ENCODE measurements at regions not wholly inside any gene's neighbourhood (a gene's known extent, or its start where the extent isn't known, plus 50 kb on each side); places are given as distances from the start of the nearest gene placed in this dataset.

DNA sequence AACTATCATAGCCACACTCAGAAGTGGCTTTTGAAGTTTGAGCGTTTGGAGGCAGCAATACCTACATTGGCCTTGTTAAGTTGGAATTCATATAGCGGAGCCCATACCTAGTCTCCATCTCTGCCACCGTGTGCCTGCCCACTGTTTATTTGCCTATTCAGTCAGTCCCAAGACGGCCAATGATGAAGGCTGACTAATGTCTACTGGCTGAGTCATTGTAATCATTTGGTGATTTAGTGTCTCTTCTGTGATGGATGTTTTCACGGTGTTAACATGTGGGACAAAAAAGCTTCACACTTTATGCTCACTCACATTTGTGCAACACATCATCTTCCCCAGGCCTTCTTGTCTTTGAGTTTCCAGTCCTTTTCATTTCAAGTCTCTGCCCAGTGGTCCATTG is 92.6 kb upstream of the PBX1 start:
- Mint-ChIP-seq H3K4me1 (no peaks in the 10 kb centered on the region), H3K9me3 (peaks cover 0 to 11% (median 4%) of the 10 kb centered on the region in 7 donors), H3K27me3 (no peaks in the 10 kb centered on the region), H3K36me3 (no peaks in the 10 kb centered on the region), H3K4me3 (no peak overlapping the region), H3K27ac (peak overlapping the region in 1 of 6 donors; percentile 47)
- no peak for ATAC-seq (ENCODE audit: low read depth in 2 of 2)
- DNase-seq, result no peak

DNA sequence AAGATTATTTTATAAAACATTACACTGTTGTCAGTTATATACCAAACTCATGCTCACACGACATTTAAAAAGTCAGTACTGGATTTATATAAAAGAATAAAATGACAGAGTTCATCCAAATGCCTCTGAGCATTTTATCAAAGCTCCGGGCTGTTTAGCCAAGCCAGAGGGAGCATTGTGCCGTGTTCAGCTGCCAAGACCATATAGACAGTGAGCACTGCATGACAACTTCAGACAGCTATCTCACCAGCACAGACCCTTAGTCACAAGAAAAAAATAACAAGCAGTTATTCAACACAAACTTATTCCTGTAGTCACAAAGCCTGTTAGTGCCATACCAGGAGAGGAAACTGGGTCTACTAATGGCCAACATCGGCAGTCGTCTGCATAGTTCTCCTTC is 88.0 kb upstream of the PBX1 start:
- no peaks in the 10 kb centered on the region for H3K4me1 Mint-ChIP-seq
- H3K27me3 Mint-ChIP-seq, result no peaks in the 10 kb centered on the region
- DNase-seq, result no peak
- ATAC-seq (ENCODE audit: low read depth in 2 of 2), result no peak
- no peak overlapping the region for H3K4me3 Mint-ChIP-seq
- no peaks in the 10 kb centered on the region for H3K36me3 Mint-ChIP-seq
- H3K27ac Mint-ChIP-seq, result no peak overlapping the region
- peaks cover 0 to 22% (median 4%) of the 10 kb centered on the region in 7 donors for H3K9me3 Mint-ChIP-seq

DNA sequence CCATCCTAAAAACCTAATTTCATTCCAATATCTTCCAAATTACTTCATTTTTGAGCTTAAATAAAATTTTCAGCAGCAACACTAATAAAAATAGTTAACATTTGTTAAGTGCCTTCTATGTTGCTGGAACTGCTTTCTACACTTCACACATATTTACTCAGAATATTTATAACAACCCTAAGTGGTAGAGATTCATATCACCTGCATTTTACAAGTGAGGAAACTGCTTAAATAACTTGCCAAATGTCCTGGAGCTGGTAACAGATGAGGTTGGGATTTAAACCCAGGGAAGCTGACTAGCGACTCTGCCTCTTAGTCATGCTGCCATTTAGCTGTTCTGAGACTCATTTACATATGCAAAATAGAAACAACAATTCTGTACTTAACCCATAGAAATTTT is 86.1 kb upstream of the PBX1 start:
- Mint-ChIP-seq H3K27me3 (peaks cover 0 to 4% (median 0%) of the 10 kb centered on the region in 3 donors), H3K9me3 (peaks cover 0 to 22% (median 4%) of the 10 kb centered on the region in 7 donors), H3K27ac (no peak overlapping the region), H3K4me1 (no peaks in the 10 kb centered on the region), H3K36me3 (no peaks in the 10 kb centered on the region), H3K4me3 (no peak overlapping the region)
- no peak for ATAC-seq (ENCODE audit: low read depth in 2 of 2)
- no peak for DNase-seq

DNA sequence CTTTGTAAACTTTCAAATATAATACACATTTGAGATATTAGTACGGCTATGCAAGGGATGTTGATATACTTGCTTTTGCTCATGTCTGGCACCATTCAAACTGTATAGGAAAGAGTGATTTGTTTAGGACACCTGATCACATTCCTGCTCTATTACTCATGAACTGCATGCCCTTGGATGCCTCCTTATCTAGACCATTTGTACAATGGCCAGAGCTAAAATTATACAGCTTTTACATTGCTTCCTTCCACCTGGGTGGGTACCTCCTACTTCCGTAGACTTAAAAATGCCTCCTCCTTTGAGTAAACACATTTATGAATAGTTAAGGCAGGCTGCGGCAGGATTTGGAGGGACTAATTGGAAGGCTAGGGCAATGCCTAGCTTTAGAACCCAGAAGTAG is 85.4 kb upstream of the PBX1 start:
- Mint-ChIP-seq H3K27me3 (peaks cover 0 to 6% (median 0%) of the 10 kb centered on the region in 3 donors), H3K36me3 (no peaks in the 10 kb centered on the region), H3K4me3 (no peak overlapping the region), H3K4me1 (no peaks in the 10 kb centered on the region), H3K27ac (no peak overlapping the region), H3K9me3 (peaks cover 0 to 22% (median 4%) of the 10 kb centered on the region in 7 donors)
- no peak for ATAC-seq (ENCODE audit: low read depth in 2 of 2)
- DNase-seq, result no peak

DNA sequence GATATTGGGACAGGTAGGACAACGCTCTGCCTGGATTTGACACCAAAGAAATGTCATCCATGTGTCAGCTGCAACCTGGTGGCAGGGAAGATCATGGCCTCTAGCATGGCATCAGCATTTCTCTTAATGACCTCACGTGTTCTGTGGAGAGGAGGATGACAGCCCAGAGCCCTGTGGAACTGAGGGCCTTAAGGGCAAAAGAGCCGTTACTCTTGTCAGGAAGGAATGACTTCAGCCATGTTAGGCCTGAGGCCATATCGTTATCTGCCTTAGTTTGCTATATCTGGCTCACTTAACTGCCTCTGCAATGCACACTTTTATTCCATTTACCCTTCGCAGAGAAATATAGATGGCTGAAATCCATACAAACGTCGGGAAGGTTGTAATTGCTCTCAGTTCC is 83.2 kb upstream of the PBX1 start:
- H3K4me1 Mint-ChIP-seq, result no peaks in the 10 kb centered on the region
- peaks cover 0 to 12% (median 2%) of the 10 kb centered on the region in 7 donors for H3K9me3 Mint-ChIP-seq
- DNase-seq, result no peak
- no peaks in the 10 kb centered on the region for H3K36me3 Mint-ChIP-seq
- ATAC-seq (ENCODE audit: low read depth in 2 of 2), result no peak
- peaks cover 0 to 6% (median 0%) of the 10 kb centered on the region in 3 donors for H3K27me3 Mint-ChIP-seq
- no peak overlapping the region for H3K27ac Mint-ChIP-seq
- no peak overlapping the region for H3K4me3 Mint-ChIP-seq

DNA sequence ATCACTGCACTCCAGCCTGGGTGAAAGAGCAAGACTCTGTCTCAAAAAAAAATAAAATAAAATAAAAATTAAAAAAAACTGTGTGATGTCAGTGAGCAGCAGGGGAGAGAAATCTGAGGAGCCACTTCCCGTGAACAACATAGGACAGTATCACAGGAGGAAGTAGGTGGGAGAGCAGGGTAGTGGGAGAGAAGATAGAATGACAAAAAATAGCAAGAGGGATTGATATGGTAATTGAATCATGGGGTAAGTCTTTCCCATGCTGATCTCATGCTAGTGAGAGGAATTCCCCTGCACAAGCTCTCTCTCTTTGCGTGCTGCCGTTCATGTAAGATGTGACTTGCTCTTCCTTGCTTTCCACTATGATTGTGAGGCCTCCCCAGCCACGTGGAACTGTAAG is 81.6 kb upstream of the PBX1 start:
- Mint-ChIP-seq H3K9me3 (peaks cover 0 to 5% (median 2%) of the 10 kb centered on the region in 7 donors), H3K27me3 (peaks cover 0 to 6% (median 0%) of the 10 kb centered on the region in 3 donors), H3K36me3 (no peaks in the 10 kb centered on the region), H3K4me1 (no peaks in the 10 kb centered on the region), H3K4me3 (no peak overlapping the region), H3K27ac (no peak overlapping the region)
- DNase-seq (no peak), ATAC-seq (ENCODE audit: low read depth in 2 of 2) (no peak)

DNA sequence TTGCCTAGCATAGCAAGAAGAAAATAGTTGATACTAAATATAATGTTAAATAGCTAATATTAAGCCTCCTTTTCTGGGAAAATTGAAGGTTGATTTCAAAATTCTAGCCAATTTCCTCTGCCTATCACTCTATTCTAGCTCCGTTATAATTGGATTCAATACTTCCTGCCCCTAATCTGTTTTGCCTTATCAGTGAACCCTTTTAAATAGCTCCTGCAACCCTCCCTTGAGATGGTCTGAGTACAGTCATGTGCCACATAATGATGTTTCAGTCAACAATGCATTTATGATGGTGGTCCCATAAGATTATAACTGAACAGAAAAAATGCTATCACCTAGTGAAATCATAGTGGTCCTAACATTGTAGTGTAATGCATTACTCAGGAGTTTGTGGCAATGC is 79.7 kb upstream of the PBX1 start:
- Mint-ChIP-seq H3K4me3 (no peak overlapping the region), H3K9me3 (peaks cover 0 to 6% (median 2%) of the 10 kb centered on the region in 7 donors), H3K36me3 (no peaks in the 10 kb centered on the region), H3K27me3 (peaks cover 0 to 6% (median 0%) of the 10 kb centered on the region in 3 donors), H3K27ac (no peak overlapping the region), H3K4me1 (no peaks in the 10 kb centered on the region)
- ATAC-seq (ENCODE audit: low read depth in 2 of 2), result no peak
- DNase-seq, result no peak

DNA sequence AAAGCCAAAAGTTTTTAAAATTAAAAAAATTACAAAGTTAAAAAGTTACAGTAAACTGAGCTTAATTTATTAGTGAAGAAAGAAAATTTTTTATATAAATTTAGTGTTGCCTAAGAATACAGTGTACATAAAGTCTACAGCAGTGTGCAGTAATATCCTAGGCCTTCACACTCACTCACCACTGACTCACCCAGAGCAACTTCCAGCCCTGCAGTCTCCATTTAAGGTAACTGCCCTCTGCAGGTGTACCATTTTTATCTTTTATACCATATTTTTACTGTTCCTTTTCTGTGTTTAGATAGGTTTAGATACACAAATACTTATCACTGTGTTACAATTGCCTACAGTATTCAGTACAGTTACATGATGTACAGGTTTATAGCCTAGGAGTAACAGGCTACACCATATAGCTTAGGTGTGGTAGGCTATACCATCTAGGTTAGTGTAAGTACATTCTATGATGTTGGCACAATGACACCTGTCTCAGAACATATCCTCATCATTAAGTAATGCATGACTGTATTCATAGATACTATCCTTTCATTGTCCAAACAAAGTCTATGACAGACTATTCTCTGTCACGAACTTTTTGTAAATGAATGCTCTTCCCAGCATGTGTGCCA is 78.6 kb upstream of the PBX1 start:
- DNase-seq (no peak), ATAC-seq (ENCODE audit: low read depth in 2 of 2) (no peak)
- Mint-ChIP-seq H3K4me1 (no peaks in the 10 kb centered on the region), H3K27me3 (peaks cover 0 to 6% (median 0%) of the 10 kb centered on the region in 3 donors), H3K9me3 (peaks cover 0 to 2% (median 0%) of the 10 kb centered on the region in 7 donors), H3K4me3 (no peak overlapping the region), H3K36me3 (no peaks in the 10 kb centered on the region), H3K27ac (no peak overlapping the region)

DNA sequence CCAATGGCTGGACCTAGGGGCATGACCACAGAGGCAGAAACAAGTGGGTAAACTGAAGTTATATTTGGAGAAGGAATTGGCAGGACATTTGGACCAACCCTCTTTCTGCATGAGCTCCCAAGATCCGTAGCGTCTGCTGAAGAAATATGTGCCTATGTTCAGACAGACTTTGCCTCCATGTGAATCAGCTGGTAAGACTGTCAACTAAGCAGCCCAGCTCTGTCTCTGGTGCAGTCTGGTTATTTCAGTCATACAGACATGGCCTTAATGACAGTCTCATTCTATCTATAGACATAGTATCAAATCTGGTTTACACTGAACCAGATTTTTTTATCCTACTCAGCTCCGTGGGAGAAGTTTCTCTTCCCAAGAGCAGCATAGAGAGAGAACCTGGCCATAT is 63.1 kb upstream of the PBX1 start:
- no peaks in the 10 kb centered on the region for H3K4me1 Mint-ChIP-seq
- H3K27ac Mint-ChIP-seq, result no peak overlapping the region
- ATAC-seq (ENCODE audit: low read depth in 2 of 2), result no peak
- DNase-seq, result no peak
- no peak overlapping the region for H3K4me3 Mint-ChIP-seq
- peaks cover 0 to 5% of the 10 kb centered on the region in 2 donors for H3K36me3 Mint-ChIP-seq
- peaks cover 0 to 10% (median 4%) of the 10 kb centered on the region in 7 donors for H3K9me3 Mint-ChIP-seq
- H3K27me3 Mint-ChIP-seq, result no peaks in the 10 kb centered on the region

DNA sequence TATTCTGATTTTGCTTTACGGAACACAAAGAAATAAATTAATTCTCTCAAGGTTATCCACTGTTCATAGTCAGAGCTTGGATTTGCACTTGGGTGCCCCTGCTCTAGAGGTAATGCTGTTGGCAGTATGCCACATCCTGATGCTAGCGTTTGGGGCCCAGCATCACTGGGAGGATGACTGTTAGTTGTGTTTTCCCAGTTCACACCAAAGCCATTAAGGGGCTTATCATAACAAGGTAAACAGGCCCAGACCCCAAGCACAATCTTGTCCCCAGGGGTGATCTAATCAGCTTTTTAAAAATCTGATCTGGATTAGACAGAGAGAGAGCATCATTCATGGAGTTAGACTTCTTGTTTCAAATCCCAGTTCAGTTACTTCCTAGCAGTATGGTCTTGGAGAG is 60.2 kb upstream of the PBX1 start:
- no peak overlapping the region for H3K4me3 Mint-ChIP-seq
- peaks cover 0 to 5% of the 10 kb centered on the region in 2 donors for H3K36me3 Mint-ChIP-seq
- no peak overlapping the region for H3K27ac Mint-ChIP-seq
- DNase-seq, result no peak
- H3K4me1 Mint-ChIP-seq, result no peaks in the 10 kb centered on the region
- ATAC-seq (ENCODE audit: low read depth in 2 of 2), result no peak
- H3K9me3 Mint-ChIP-seq, result peaks cover 8 to 19% (median 14%) of the 10 kb centered on the region in 7 donors
- H3K27me3 Mint-ChIP-seq, result no peaks in the 10 kb centered on the region

DNA sequence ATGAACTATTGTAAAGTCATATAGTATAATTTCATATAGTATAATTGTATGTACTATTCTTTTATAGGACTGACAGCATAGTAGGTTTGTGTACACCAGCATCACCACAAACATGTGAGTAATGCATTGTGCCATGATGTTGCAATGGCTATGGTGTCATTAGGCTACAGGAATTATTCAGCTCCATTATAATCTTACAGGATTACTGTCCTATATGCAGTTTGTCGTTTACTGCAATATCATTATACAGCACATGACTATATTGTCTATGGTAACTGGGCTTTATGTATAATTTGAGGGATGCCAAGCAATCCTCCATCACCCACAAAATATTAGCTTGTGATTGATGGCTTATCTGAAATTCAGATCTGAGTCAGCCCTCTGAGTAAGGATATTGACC is 54.2 kb upstream of the PBX1 start:
- ATAC-seq (ENCODE audit: low read depth in 2 of 2) (no peak), DNase-seq (no peak)
- no peak overlapping the region for H3K4me3 Mint-ChIP-seq
- peaks cover 5 to 19% (median 12%) of the 10 kb centered on the region in 7 donors for H3K9me3 Mint-ChIP-seq
- no peaks in the 10 kb centered on the region for H3K4me1 Mint-ChIP-seq
- H3K27ac Mint-ChIP-seq, result no peak overlapping the region
- H3K36me3 Mint-ChIP-seq, result no peaks in the 10 kb centered on the region
- H3K27me3 Mint-ChIP-seq, result no peaks in the 10 kb centered on the region

All from naive B cell (primary cell).